HEK293 (cell line): ENCODE measurements at regions not wholly inside any gene's neighbourhood (a gene's known extent, or its start where the extent isn't known, plus 50 kb on each side); places are given as distances from the start of the nearest gene placed in this dataset.

ENCODE experiments used
- CTCF ChIA-PET: fragments of 350-600 bp; formaldehyde crosslinking; extraction: SDS; loops from one replicate; lab custom pipeline; 2021; ENCODE audit warnings: antibody characterized with exemption; lab: Yijun Ruan, JAX
- POLR2A ChIA-PET: fragments of 300-600 bp; formaldehyde crosslinking; extraction: SDS; loops from one replicate; lab custom pipeline; 2020; ENCODE audit warnings: antibody characterized with exemption, inconsistent platforms; lab: Yijun Ruan, JAX
- H3K27ac ChIP-seq: fragments of 200-500 bp; sonication (Bioruptor generic); 2 replicates; pipeline ENCODE4 v1.5.1; 2014; ENCODE audit warnings: low read depth, low read length, control low read depth, inconsistent platforms; ENCODE audit errors: extremely low read depth
- H3K36me3 ChIP-seq, 2 experiments: fragments of 200-500 bp in 1 of 2; sonication (Bioruptor generic) in 1 of 2; 1 replicate in 1 of 2; 2 replicates in 1 of 2; pipeline ENCODE4 v1.5.1; 2014 to 2017; ENCODE audit warnings: inconsistent platforms in 2 of 2, low read length in 2 of 2; ENCODE audit not compliant: control insufficient read depth in 2 of 2, insufficient read depth in 1 of 2
- H3K4me1 ChIP-seq: fragments of 200-500 bp; sonication (Bioruptor generic); 2 replicates; pipeline ENCODE4 v1.5.1; 2014; ENCODE audit warnings: mild to moderate bottlenecking, low read length, inconsistent platforms; ENCODE audit not compliant: control insufficient read depth, insufficient read depth
- H3K4me3 ChIP-seq: 2 replicates; pipeline ENCODE4 v1.5.1; 2011; ENCODE audit warnings: low read depth, mild to moderate bottlenecking, control low read depth, low read length, moderate library complexity
- H3K9me3 ChIP-seq: fragments of 200-500 bp; sonication (Bioruptor generic); 2 replicates; pipeline ENCODE4 v1.5.1; 2014; ENCODE audit warnings: low read depth, low read length, inconsistent platforms; ENCODE audit not compliant: control insufficient read depth, insufficient read depth
- BCL11B ChIP-seq: fragments of 450-650 bp; formaldehyde crosslinking; IDR thresholded peaks from 2 replicates; pipeline ENCODE4 v1.5.1; 2016; ENCODE audit warnings: low read depth, missing biosample characterization, missing genetic modification characterization
- HOXD13 ChIP-seq: sonication (generic); formaldehyde crosslinking; IDR thresholded peaks from 2 replicates; pipeline ENCODE4 v1.8.0; 2022; ENCODE audit warnings: missing genetic modification reagents, borderline replicate concordance
- KLF8 ChIP-seq: fragments of 450-650 bp; formaldehyde crosslinking; IDR thresholded peaks from 2 replicates; pipeline ENCODE4 v1.5.1; 2016; ENCODE audit warnings: missing biosample characterization, missing genetic modification characterization
- SCRT1 ChIP-seq: fragments of 450-650 bp; formaldehyde crosslinking; IDR thresholded peaks from 2 replicates; pipeline ENCODE4 v1.5.1; 2016; ENCODE audit warnings: missing biosample characterization, missing genetic modification characterization, borderline replicate concordance
- SP2 ChIP-seq: fragments of 450-650 bp; formaldehyde crosslinking; IDR thresholded peaks from 2 replicates; pipeline ENCODE4 v1.5.1; 2016; ENCODE audit warnings: missing biosample characterization, missing genetic modification characterization
- ZNF10 ChIP-seq: fragments of 450-650 bp; formaldehyde crosslinking; IDR thresholded peaks from 2 replicates; pipeline ENCODE4 v1.5.1; 2017; ENCODE audit warnings: missing biosample characterization, missing genetic modification characterization
- ZNF169 ChIP-seq: fragments of 450-650 bp; formaldehyde crosslinking; IDR thresholded peaks from 2 replicates; pipeline ENCODE4 v1.5.1; 2016; ENCODE audit warnings: missing biosample characterization, missing genetic modification characterization
- ZNF302 ChIP-seq: fragments of 450-650 bp; formaldehyde crosslinking; IDR thresholded peaks from 2 replicates; pipeline ENCODE4 v1.5.1; 2016; ENCODE audit warnings: missing biosample characterization, missing genetic modification characterization, low read depth
- ZNF311 ChIP-seq: fragments of 450-650 bp; formaldehyde crosslinking; IDR thresholded peaks from 2 replicates; pipeline ENCODE4 v1.5.1; 2017; ENCODE audit warnings: missing biosample characterization, missing genetic modification characterization, borderline replicate concordance
- ZNF350 ChIP-seq: fragments of 450-650 bp; formaldehyde crosslinking; IDR thresholded peaks from 2 replicates; pipeline ENCODE4 v1.5.0; 2017; ENCODE audit warnings: missing biosample characterization, mild to moderate bottlenecking, missing genetic modification characterization
- ZNF37A ChIP-seq: fragments of 450-650 bp; IDR thresholded peaks from 2 replicates; pipeline ENCODE4 v1.5.1; 2018; ENCODE audit warnings: missing biosample characterization, missing genetic modification characterization
- ZNF473 ChIP-seq: fragments of 450-650 bp; formaldehyde crosslinking; IDR thresholded peaks from 2 replicates; pipeline ENCODE4 v1.5.1; 2017; ENCODE audit warnings: missing biosample characterization, missing genetic modification characterization
- ZNF514 ChIP-seq: fragments of 450-650 bp; formaldehyde crosslinking; IDR thresholded peaks from 2 replicates; pipeline ENCODE4 v1.5.1; 2016; ENCODE audit warnings: missing biosample characterization, missing genetic modification characterization
- ZNF560 ChIP-seq: fragments of 450-650 bp; formaldehyde crosslinking; IDR thresholded peaks from 2 replicates; pipeline ENCODE4 v1.5.1; 2017; ENCODE audit warnings: missing biosample characterization, missing genetic modification characterization, borderline replicate concordance
- ZNF585B ChIP-seq: fragments of 450-650 bp; formaldehyde crosslinking; IDR thresholded peaks from 2 replicates; pipeline ENCODE4 v1.5.1; 2016; ENCODE audit warnings: missing biosample characterization, missing genetic modification characterization
- ZNF621 ChIP-seq: fragments of 450-650 bp; formaldehyde crosslinking; IDR thresholded peaks from 2 replicates; pipeline ENCODE4 v1.5.1; 2017; ENCODE audit warnings: missing biosample characterization, missing genetic modification characterization
- ZNF677 ChIP-seq: fragments of 450-650 bp; IDR thresholded peaks from 2 replicates; pipeline ENCODE4 v1.5.0; 2018; ENCODE audit warnings: missing biosample characterization, mild to moderate bottlenecking, missing genetic modification characterization, moderate library complexity
- ZNF785 ChIP-seq: fragments of 450-650 bp; formaldehyde crosslinking; IDR thresholded peaks from 2 replicates; pipeline ENCODE4 v1.5.1; 2016; ENCODE audit warnings: missing biosample characterization, missing genetic modification characterization
- TF ChIP-seq, protein P1 (sequence below): fragments of 450-650 bp; formaldehyde crosslinking; IDR thresholded peaks from 2 replicates; pipeline ENCODE4 v1.5.1; 2016; ENCODE audit warnings: missing biosample characterization, missing genetic modification characterization, low read depth

DNA sequence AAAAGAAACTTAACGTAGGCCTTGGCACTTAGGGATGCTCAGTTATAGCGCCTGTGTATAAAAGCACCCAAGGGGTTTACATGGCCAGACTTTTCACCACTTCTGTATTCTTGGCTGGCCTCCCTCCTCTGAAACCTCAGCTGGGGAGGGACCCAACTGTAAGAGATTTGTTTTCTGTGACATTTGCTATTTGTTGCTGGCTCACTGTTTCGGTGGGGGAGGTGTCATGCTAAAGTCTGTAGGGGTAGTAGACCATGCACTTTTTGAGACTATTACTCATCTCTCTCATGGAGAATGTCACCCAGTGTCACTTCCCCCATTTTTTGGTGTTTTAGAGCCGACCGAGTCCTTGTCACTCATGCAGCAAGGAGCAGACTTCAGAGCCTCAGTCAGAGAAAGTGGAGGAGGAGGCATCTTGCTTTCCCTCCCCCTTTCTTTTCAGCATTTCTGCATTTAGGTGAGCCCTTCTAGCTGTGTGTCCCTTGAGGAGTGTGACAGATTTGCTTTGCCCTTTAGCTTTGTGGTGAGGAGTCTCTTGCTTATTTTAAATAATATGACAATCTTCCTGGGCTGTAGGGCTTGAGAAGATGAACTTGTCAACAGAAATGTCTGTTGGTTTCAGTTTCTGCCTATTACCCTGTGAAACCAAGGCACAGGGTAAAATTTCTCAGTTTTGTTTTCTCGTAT lies 160.1 kb downstream of the FASLG start:
- no peaks in the 10 kb centered on the region for H3K4me1 ChIP-seq
- ChIA-PET CTCF (interaction anchor here (0.6 to 1.4 kb wide), 3 partner anchors 74 to 824 kb away, joined by 3 to 4 read pairs (median 3); no protein-coding TSS in a partner anchor), POLR2A (no interaction called here)
- H3K4me3 ChIP-seq = no peak overlapping the region
- H3K9me3 ChIP-seq = no peaks in the 10 kb centered on the region
- no peaks in the 10 kb centered on the region for H3K36me3 ChIP-seq
- no peak overlapping the region for H3K27ac ChIP-seq
- TF ChIP-seq ZNF585B = no peak

DNA sequence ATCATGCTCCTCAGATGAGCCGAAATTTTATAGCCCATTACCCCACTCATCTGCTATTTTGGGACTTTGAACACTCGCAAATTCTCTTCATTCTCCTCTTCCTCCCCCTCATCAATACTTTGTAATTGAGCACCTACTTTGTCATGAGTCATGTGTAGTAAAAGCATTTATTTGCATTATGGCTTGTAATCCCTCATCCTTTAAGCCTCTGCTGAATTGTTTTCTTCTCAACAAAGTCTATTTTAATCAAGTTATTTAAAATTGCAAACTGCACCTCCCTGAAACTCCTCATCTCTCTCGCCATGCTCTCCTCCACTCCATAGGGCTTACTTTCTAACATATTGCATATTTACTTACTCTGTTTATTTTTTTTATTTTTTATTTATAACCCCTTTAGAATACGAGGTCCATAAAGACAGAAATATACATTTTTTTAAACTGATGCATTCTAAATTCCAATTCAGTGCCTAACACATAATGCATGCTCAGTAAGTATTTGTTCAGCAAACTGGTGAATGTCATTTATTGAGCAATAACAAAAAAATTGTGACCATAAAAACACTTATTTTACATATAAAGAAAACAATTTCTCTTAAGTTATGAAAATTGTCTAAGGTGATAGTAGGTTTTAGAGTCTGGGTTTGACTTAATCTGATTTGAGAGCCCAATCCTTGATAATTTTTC lies 161.7 kb downstream of the FASLG start:
- ChIA-PET CTCF (interaction anchor here (8.5 kb wide), 1 partner anchor 382 kb away, joined by 159 read pairs; no protein-coding TSS in a partner anchor), POLR2A (no interaction called here)
- Histone ChIP-seq H3K27ac (no peak overlapping the region), H3K36me3 (no peaks in the 10 kb centered on the region), H3K4me3 (no peak overlapping the region), H3K4me1 (no peaks in the 10 kb centered on the region), H3K9me3 (no peaks in the 10 kb centered on the region)
- TF ChIP-seq ZNF514 (tag by site-specific recombination) (no peak), ZNF785 (tag by site-specific recombination) (no peak), ZNF621 (tag by site-specific recombination) (no peak), ZNF560 (tag by site-specific recombination) (no peak), ZNF37A (tag by site-specific recombination) (no peak), SCRT1 (tag by site-specific recombination) (no peak), ZNF10 (tag by site-specific recombination) (no peak), BCL11B (no peak), ZNF350 (tag by site-specific recombination) (no peak), ZNF169 (tag by site-specific recombination) (no peak), ZNF677 (tag by site-specific recombination) (no peak), ZNF311 (no peak), ZNF473 (tag by site-specific recombination) (no peak), ZNF585B (no peak), SP2 (tag by site-specific recombination) (no peak), KLF8 (tag by site-specific recombination) (no peak), HOXD13 (CRISPR knock-in tag) (no peak)
- TF ChIP-seq, protein P1, sequence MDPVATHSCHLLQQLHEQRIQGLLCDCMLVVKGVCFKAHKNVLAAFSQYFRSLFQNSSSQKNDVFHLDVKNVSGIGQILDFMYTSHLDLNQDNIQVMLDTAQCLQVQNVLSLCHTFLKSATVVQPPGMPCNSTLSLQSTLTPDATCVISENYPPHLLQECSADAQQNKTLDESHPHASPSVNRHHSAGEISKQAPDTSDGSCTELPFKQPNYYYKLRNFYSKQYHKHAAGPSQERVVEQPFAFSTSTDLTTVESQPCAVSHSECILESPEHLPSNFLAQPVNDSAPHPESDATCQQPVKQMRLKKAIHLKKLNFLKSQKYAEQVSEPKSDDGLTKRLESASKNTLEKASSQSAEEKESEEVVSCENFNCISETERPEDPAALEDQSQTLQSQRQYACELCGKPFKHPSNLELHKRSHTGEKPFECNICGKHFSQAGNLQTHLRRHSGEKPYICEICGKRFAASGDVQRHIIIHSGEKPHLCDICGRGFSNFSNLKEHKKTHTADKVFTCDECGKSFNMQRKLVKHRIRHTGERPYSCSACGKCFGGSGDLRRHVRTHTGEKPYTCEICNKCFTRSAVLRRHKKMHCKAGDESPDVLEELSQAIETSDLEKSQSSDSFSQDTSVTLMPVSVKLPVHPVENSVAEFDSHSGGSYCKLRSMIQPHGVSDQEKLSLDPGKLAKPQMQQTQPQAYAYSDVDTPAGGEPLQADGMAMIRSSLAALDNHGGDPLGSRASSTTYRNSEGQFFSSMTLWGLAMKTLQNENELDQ (tag by site-specific recombination) = no peak

DNA sequence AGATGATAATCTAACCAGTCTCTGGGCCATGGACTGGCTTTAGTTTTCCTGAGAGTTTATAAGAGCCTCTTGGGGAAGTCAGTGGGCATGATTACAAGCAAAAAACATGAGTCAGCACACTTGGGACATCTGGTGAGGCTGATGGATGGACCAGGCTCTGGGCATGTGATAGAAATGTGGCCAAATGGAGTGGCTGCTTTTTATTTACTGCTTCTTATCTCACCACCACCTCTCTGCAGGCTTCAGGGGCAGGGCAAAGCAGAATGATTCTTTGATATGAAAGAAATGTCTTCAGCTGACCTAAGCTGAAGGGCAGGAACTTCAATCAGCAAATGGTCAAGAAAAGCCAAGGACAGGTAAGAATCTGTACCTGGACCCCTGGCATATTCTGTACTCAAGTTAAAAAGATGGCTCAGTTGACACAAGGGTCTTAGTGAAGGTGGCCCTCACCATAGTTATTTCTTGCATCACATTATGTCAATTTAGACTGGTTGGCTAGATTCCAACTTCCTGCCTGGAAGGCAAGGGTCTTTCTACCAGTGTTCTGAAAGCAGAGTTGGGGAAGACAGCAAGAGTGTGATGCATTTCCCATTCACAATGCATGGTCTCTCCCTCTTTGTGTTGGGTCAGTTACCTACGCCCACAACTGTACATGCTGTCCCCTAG lies 162.8 kb downstream of the FASLG start:
- no peak for TF ChIP-seq ZNF302 (tag by site-specific recombination)
- ChIA-PET POLR2A (no interaction called here), CTCF (interaction anchor here (0.6 to 8.5 kb wide), 3 partner anchors 79 to 1552 kb away, joined by 3 to 159 read pairs (median 5); no protein-coding TSS in a partner anchor)
- Histone ChIP-seq H3K9me3 (no peaks in the 10 kb centered on the region), H3K4me1 (no peaks in the 10 kb centered on the region), H3K27ac (no peak overlapping the region), H3K36me3 (no peaks in the 10 kb centered on the region), H3K4me3 (no peak overlapping the region)
